ENCODE measurements at regions not wholly inside any gene's neighbourhood (a gene's known extent, or its start where the extent isn't known, plus 50 kb on each side); places are given as distances from the start of the nearest gene placed in this dataset.

GRCh38 chr11:92557879-92558278 is 333.3 kb downstream of the FAT3 start:
- Histone ChIP-seq H3K36me3 (no peaks in the 10 kb centered on the region), H3K4me1 (no peaks in the 10 kb centered on the region), H3K9me3 (no peaks in the 10 kb centered on the region), H3K27ac (no peak overlapping the region), H3K4me3 (no peak overlapping the region), H3K27me3 (no peaks in the 10 kb centered on the region)
- TF ChIP-seq POLR2A (IDR thresholded peaks at IDR 0.05): no peak
- TF ChIP-seq, protein P1, sequence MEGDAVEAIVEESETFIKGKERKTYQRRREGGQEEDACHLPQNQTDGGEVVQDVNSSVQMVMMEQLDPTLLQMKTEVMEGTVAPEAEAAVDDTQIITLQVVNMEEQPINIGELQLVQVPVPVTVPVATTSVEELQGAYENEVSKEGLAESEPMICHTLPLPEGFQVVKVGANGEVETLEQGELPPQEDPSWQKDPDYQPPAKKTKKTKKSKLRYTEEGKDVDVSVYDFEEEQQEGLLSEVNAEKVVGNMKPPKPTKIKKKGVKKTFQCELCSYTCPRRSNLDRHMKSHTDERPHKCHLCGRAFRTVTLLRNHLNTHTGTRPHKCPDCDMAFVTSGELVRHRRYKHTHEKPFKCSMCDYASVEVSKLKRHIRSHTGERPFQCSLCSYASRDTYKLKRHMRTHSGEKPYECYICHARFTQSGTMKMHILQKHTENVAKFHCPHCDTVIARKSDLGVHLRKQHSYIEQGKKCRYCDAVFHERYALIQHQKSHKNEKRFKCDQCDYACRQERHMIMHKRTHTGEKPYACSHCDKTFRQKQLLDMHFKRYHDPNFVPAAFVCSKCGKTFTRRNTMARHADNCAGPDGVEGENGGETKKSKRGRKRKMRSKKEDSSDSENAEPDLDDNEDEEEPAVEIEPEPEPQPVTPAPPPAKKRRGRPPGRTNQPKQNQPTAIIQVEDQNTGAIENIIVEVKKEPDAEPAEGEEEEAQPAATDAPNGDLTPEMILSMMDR (IDR thresholded peaks at IDR 0.05): no peak
- WGBS, 2 donors: 64 to 83% methylated on average over 1 of the region's 1 CpG
- intact Hi-C loops (cut with DNase I): no loop called here
- no peak for DNase-seq

DNA sequence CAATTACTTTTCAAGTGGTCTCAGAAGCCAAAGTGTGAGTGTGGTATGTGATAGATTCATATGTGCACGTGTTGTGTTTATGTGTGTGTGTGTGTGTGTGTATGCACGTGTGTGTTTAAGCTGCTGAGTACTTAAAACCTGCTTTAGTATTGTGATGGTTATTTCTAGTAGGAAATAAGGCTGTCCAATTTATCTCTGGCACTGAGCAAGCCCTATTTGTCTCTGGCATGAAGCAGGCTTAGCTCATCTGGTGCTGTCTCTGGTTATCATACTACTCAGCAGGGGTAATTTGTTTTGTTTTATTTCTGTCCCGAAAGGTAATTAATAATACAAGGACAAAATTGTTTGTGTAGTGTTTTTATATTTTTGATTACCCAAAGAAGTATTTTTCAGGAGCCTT is 333.7 kb downstream of the FAT3 start:
- no peak for TF ChIP-seq POLR2A (IDR thresholded peaks at IDR 0.05)
- TF ChIP-seq, protein P1 (IDR thresholded peaks at IDR 0.05): no peak
- no peaks in the 10 kb centered on the region for H3K4me1 ChIP-seq
- 24 to 26% methylated on average over 3 of the region's 3 CpGs for WGBS, 2 donors
- H3K9me3 ChIP-seq: no peaks in the 10 kb centered on the region
- intact Hi-C loops (cut with DNase I): no loop called here
- no peak overlapping the region for H3K27ac ChIP-seq
- no peak for DNase-seq
- no peaks in the 10 kb centered on the region for H3K27me3 ChIP-seq
- H3K36me3 ChIP-seq: no peaks in the 10 kb centered on the region
- H3K4me3 ChIP-seq: no peak overlapping the region

DNA sequence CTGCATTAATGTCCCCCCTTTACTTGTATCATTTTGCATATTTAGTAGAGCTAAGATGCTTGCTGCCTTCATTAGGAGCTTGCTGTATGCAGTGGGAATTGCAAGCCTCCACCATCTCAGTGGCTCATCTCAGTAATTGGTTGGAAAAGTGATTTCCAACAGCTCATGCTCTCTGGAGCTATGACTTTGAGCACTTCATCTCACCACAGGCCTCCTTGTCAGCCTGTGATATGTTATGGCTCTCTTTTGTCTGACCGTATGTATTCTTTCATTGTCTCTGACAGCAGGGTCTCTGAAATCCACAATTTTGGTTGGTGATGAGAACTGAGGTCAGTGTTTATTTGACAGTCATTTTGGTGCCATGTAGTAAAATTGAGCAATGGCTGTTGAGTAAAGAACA is 345.1 kb downstream of the FAT3 start:
- whole genome bisulfite sequencing, 2 donors: 92 to 100% methylated on average over 1 of the region's 1 CpG
- no peak for DNase-seq
- intact Hi-C loops (cut with DNase I): no loop called here
- no peak overlapping the region for H3K4me3 ChIP-seq
- no peaks in the 10 kb centered on the region for H3K4me1 ChIP-seq
- no peak for TF ChIP-seq POLR2A (IDR thresholded peaks at IDR 0.05)
- TF ChIP-seq, protein P1 (IDR thresholded peaks at IDR 0.05): no peak
- H3K27me3 ChIP-seq: no peaks in the 10 kb centered on the region
- no peaks in the 10 kb centered on the region for H3K36me3 ChIP-seq
- H3K9me3 ChIP-seq: no peaks in the 10 kb centered on the region
- no peak overlapping the region for H3K27ac ChIP-seq

DNA sequence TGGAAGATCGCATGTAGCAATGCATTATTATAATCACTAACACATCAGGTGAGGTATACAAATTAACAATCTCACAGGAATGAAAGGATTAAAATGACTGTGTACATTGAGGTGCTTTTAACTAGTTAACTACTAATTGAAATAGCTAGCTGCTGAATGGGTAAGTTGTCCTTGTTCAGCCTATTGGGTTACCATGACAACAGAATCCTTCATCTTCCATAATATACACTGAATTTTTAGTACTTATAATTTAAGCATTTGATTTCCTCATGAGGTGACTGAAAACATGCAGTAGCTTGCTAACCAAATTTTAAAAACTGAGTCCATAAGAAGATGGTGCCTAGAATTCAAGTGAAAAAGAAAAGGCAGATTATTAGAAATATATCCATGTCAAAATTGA is 347.9 kb downstream of the FAT3 start:
- Histone ChIP-seq H3K27ac (no peak overlapping the region), H3K36me3 (no peaks in the 10 kb centered on the region), H3K9me3 (no peaks in the 10 kb centered on the region), H3K4me1 (no peaks in the 10 kb centered on the region), H3K27me3 (no peaks in the 10 kb centered on the region), H3K4me3 (no peak overlapping the region)
- TF ChIP-seq POLR2A (IDR thresholded peaks at IDR 0.05): no peak
- TF ChIP-seq, protein P1 (IDR thresholded peaks at IDR 0.05): no peak
- intact Hi-C loops (cut with DNase I): no loop called here
- WGBS, 2 donors: 81 to 82% methylated on average over 1 of the region's 1 CpG
- DNase-seq: no peak

- Histone ChIP-seq H3K27ac (no peak overlapping the region), H3K36me3 (no peaks in the 10 kb centered on the region), H3K27me3 (no peaks in the 10 kb centered on the region), H3K9me3 (no peaks in the 10 kb centered on the region), H3K4me1 (no peaks in the 10 kb centered on the region), H3K4me3 (no peak overlapping the region)
- intact Hi-C loops (cut with DNase I): no loop called here
- no peak for DNase-seq
- 57 to 85% methylated on average over 3 of the region's 3 CpGs for WGBS, 2 donors
- TF ChIP-seq POLR2A (IDR thresholded peaks at IDR 0.05): no peak
Observed at GRCh38 chr11:92576315-92576714, 351.7 kb downstream of the FAT3 start.

DNA sequence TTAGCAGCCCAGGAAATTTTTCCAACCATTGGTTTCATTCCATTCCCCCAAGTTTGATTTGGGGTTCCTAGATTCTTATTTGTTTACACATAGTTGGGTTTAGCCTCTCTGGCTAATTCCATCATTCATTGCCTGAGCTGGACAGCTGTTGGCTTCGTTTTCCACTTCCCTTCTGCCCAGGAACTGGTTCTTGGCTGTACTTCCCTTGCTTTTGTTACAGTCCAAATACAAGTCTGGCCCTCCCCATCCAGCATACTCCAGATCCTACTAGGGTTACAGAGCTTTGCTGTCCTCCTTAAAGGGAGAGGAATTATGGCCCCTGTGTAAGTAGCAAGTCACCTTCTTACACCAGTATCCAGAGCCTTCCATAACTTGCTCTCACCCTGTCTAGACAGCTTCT is 356.3 kb downstream of the FAT3 start:
- no peak for DNase-seq
- Histone ChIP-seq H3K27me3 (no peaks in the 10 kb centered on the region), H3K4me3 (no peak overlapping the region), H3K27ac (no peak overlapping the region), H3K36me3 (no peaks in the 10 kb centered on the region), H3K4me1 (no peaks in the 10 kb centered on the region), H3K9me3 (no peaks in the 10 kb centered on the region)
- TF ChIP-seq, protein P1 (IDR thresholded peaks at IDR 0.05): no peak
- TF ChIP-seq POLR2A (IDR thresholded peaks at IDR 0.05): no peak
- intact Hi-C loops (cut with DNase I): no loop called here
- WGBS, 2 donors: 8 to 11% methylated on average over 1 of the region's 1 CpG

Measured in esophagus squamous epithelium (tissue), 5 donors.